PC-3 (cell line): ENCODE measurements at regions not wholly inside any gene's neighbourhood (a gene's known extent, or its start where the extent isn't known, plus 50 kb on each side); places are given as distances from the start of the nearest gene placed in this dataset.
"Not testable (repeated sequence)": the region's sequence is repeated elsewhere in the genome, so short reads cannot be mapped to it uniquely, and the experiment has no call there.

Experiments used
- ATAC-seq: fragments of 200-7000 bp; cut with Tn5 transposase; 2 replicates; pipeline ENCODE4 v1.9.1; 2020; ENCODE audit warnings: mild to moderate bottlenecking, moderate library complexity
- BruUV-seq: library from RNA; stranded (reverse); fragments of 400-500 nt; replicated peaks from 2 replicates; lab custom pipeline; 2021; lab: Mats Ljungman, UMichigan
- CTCF ChIA-PET: fragments of 300-600 bp; sonication (Branson Sonifier 250); formaldehyde crosslinking; loops from one replicate; lab custom pipeline; 2022; ENCODE audit warnings: antibody characterized with exemption; lab: Charles Lee
- POLR2A ChIA-PET: fragments of 300-600 bp; sonication (Branson Sonifier 250); formaldehyde crosslinking; loops from one replicate; lab custom pipeline; 2022; ENCODE audit warnings: antibody characterized with exemption; ENCODE audit not compliant: unreplicated experiment; lab: Charles Lee
- DNase-seq: peaks from one replicate; pipeline ENCODE4 v3.0.0-alpha.2; 2015
- H2AFZ ChIP-seq: fragments of 300-600 bp; sonication (generic); 2 replicates; pipeline ENCODE4 v1.6.0; 2016; ENCODE audit warnings: antibody characterized with exemption, low read length
- H3F3A ChIP-seq: fragments of 300-600 bp; sonication (generic); one replicate; pipeline ENCODE4 v1.6.0; 2017; ENCODE audit warnings: antibody characterized with exemption, low read length, control low read depth, mild to moderate bottlenecking; ENCODE audit not compliant: unreplicated experiment
- H3K27ac ChIP-seq: fragments of 300-600 bp; sonication (generic); 2 replicates; pipeline ENCODE4 v1.5.1; 2016; ENCODE audit warnings: mild to moderate bottlenecking, low read length
- H3K27me3 ChIP-seq: fragments of 300-600 bp; sonication (generic); 2 replicates; pipeline ENCODE4 v1.6.1; 2016; ENCODE audit warnings: low read length, mixed read lengths
- H3K36me3 ChIP-seq: fragments of 300-600 bp; sonication (generic); 2 replicates; pipeline ENCODE4 v1.6.1; 2016; ENCODE audit warnings: low read depth, mixed run types, low read length, mixed read lengths
- H3K4me1 ChIP-seq: fragments of 300-600 bp; sonication (generic); 2 replicates; pipeline ENCODE4 v1.5.1; 2016; ENCODE audit warnings: low read length; ENCODE audit not compliant: insufficient read depth
- H3K4me2 ChIP-seq: fragments of 300-600 bp; sonication (generic); 2 replicates; pipeline ENCODE4 v1.6.0; 2016; ENCODE audit warnings: low read length
- H3K4me3 ChIP-seq: fragments of 300-600 bp; sonication (generic); 2 replicates; pipeline ENCODE4 v1.5.1; 2016; ENCODE audit warnings: mild to moderate bottlenecking, low read length, mixed read lengths
- H3K79me2 ChIP-seq: fragments of 300-600 bp; sonication (generic); 2 replicates; pipeline ENCODE4 v1.6.1; 2017; ENCODE audit warnings: low read length, mixed read lengths
- H3K9ac ChIP-seq: fragments of 300-600 bp; sonication (generic); 2 replicates; pipeline ENCODE4 v1.6.0; 2016; ENCODE audit warnings: mild to moderate bottlenecking, low read length
- H3K9me2 ChIP-seq: fragments of 300-600 bp; sonication (generic); replicated peaks from 2 replicates; pipeline ENCODE4 v1.6.1; 2016; ENCODE audit warnings: mixed run types, low read length, mixed read lengths
- H3K9me3 ChIP-seq: fragments of 300-600 bp; sonication (generic); 2 replicates; pipeline ENCODE4 v1.6.1; 2016; ENCODE audit warnings: low read length, mixed read lengths
- H4K20me1 ChIP-seq: fragments of 300-600 bp; sonication (generic); 2 replicates; pipeline ENCODE4 v1.6.1; 2016; ENCODE audit warnings: low read length, mixed read lengths
- intact Hi-C: fragments of 100-400 bp; cut with micrococcal nuclease; formaldehyde crosslinking; loops from 2 replicates; pipeline ENCODE4 v1.9.0; 2023

GRCh38 chr20:30387823-30388222 is 869.6 kb upstream of the DEFB115 start:
- CTCF ChIA-PET, H3K36me3 ChIP-seq, H3K4me2 ChIP-seq, H3K9me3 ChIP-seq, H3K27me3 ChIP-seq, H3K4me3 ChIP-seq, intact Hi-C loops, H3F3A ChIP-seq, H2AFZ ChIP-seq, H3K4me1 ChIP-seq, H4K20me1 ChIP-seq, H3K9me2 ChIP-seq, ATAC-seq, BruUV-seq, H3K9ac ChIP-seq, DNase-seq, POLR2A ChIA-PET, H3K79me2 ChIP-seq, H3K27ac ChIP-seq: not testable (repeated sequence)

- ATAC-seq, H3K36me3 ChIP-seq, BruUV-seq, DNase-seq, CTCF ChIA-PET, H3K4me1 ChIP-seq, H3K4me3 ChIP-seq, H2AFZ ChIP-seq, H3K79me2 ChIP-seq, H3K9me3 ChIP-seq, POLR2A ChIA-PET, H3K4me2 ChIP-seq, H3F3A ChIP-seq, H4K20me1 ChIP-seq, H3K9ac ChIP-seq, H3K27ac ChIP-seq, H3K27me3 ChIP-seq, H3K9me2 ChIP-seq, intact Hi-C loops: not testable (repeated sequence)
Measured at GRCh38 chr20:30393523-30393922, 863.9 kb upstream of the DEFB115 start.

GRCh38 chr20:30397111-30397510 is 860.4 kb upstream of the DEFB115 start:
- H3K4me3 ChIP-seq, DNase-seq, H3K4me2 ChIP-seq, H3K9ac ChIP-seq, H3K9me3 ChIP-seq, H3K27me3 ChIP-seq, ATAC-seq, H3F3A ChIP-seq, H2AFZ ChIP-seq, H3K36me3 ChIP-seq, intact Hi-C loops, H3K9me2 ChIP-seq, POLR2A ChIA-PET, BruUV-seq, CTCF ChIA-PET, H3K27ac ChIP-seq, H3K79me2 ChIP-seq, H4K20me1 ChIP-seq, H3K4me1 ChIP-seq: not testable (repeated sequence)

- intact Hi-C loops, H3K9me3 ChIP-seq, BruUV-seq, H3K27me3 ChIP-seq, H3K36me3 ChIP-seq, H3K4me1 ChIP-seq, H3K4me3 ChIP-seq, H3K27ac ChIP-seq, ATAC-seq, H3K9ac ChIP-seq, CTCF ChIA-PET, H3K4me2 ChIP-seq, H3K79me2 ChIP-seq, POLR2A ChIA-PET, H4K20me1 ChIP-seq, H2AFZ ChIP-seq, H3F3A ChIP-seq, H3K9me2 ChIP-seq, DNase-seq: not testable (repeated sequence)
Measured at GRCh38 chr20:30405061-30405460, 852.4 kb upstream of the DEFB115 start.

- H3K4me3 ChIP-seq, H3K79me2 ChIP-seq, BruUV-seq, H3K9ac ChIP-seq, ATAC-seq, H2AFZ ChIP-seq, H3K36me3 ChIP-seq, intact Hi-C loops, H4K20me1 ChIP-seq, POLR2A ChIA-PET, DNase-seq, H3F3A ChIP-seq, H3K9me3 ChIP-seq, H3K27me3 ChIP-seq, H3K4me1 ChIP-seq, H3K27ac ChIP-seq, H3K9me2 ChIP-seq, CTCF ChIA-PET, H3K4me2 ChIP-seq: not testable (repeated sequence)
Measured at GRCh38 chr20:30405585-30405984, 851.9 kb upstream of the DEFB115 start.

GRCh38 chr20:30406370-30406769 is 851.1 kb upstream of the DEFB115 start:
- H3K79me2 ChIP-seq, H3K4me2 ChIP-seq, H3K36me3 ChIP-seq, DNase-seq, CTCF ChIA-PET, H3K9me2 ChIP-seq, H3K27me3 ChIP-seq, POLR2A ChIA-PET, H3K9ac ChIP-seq, intact Hi-C loops, H4K20me1 ChIP-seq, H3K4me3 ChIP-seq, H3K4me1 ChIP-seq, H3F3A ChIP-seq, H2AFZ ChIP-seq, H3K9me3 ChIP-seq, BruUV-seq, ATAC-seq, H3K27ac ChIP-seq: not testable (repeated sequence)
